ENCODE measurements at regions not wholly inside any gene's neighbourhood (a gene's known extent, or its start where the extent isn't known, plus 50 kb on each side); places are given as distances from the start of the nearest gene placed in this dataset.

GRCh38 chr3:24608701-24609390 lies 114.2 kb upstream of the THRB start:
- H3K4me3 ChIP-seq (ENCODE audit: low read depth, low read length) = no peak overlapping the region
- TF ChIP-seq CTCF (IDR thresholded peaks at IDR 0.05; ENCODE audit: low read depth, low read length) = no peak

GRCh38 chr3:24614359-24614758 lies 119.7 kb upstream of the THRB start:
- no peak overlapping the region for H3K4me3 ChIP-seq (ENCODE audit: low read depth, low read length)
- no peak for TF ChIP-seq CTCF (IDR thresholded peaks at IDR 0.05; ENCODE audit: low read depth, low read length)

GRCh38 chr3:24615177-24615576 lies 120.5 kb upstream of the THRB start:
- H3K4me3 ChIP-seq (ENCODE audit: low read depth, low read length) = no peak overlapping the region
- no peak for TF ChIP-seq CTCF (IDR thresholded peaks at IDR 0.05; ENCODE audit: low read depth, low read length)

GRCh38 chr3:24616110-24616829 lies 121.6 kb upstream of the THRB start:
- TF ChIP-seq CTCF (IDR thresholded peaks at IDR 0.05; ENCODE audit: low read depth, low read length) = no peak

GRCh38 chr3:24622138-24622537 lies 127.5 kb upstream of the THRB start:
- no peak for TF ChIP-seq CTCF (IDR thresholded peaks at IDR 0.05; ENCODE audit: low read depth, low read length)
- H3K4me3 ChIP-seq (ENCODE audit: low read depth, low read length) = no peak overlapping the region

More at GRCh38 chr3:24616110-24616829, 121.6 kb upstream of the THRB start:
- no peak overlapping the region for H3K4me3 ChIP-seq (ENCODE audit: low read depth, low read length)

- TF ChIP-seq CTCF (IDR thresholded peaks at IDR 0.05; ENCODE audit: low read depth, low read length) = no peak
- no peak overlapping the region for H3K4me3 ChIP-seq (ENCODE audit: low read depth, low read length)
These were observed 128.1 kb upstream of the THRB start for GRCh38 chr3:24622696-24623225.

GRCh38 chr3:24623657-24624056 lies 129.0 kb upstream of the THRB start:
- TF ChIP-seq CTCF (IDR thresholded peaks at IDR 0.05; ENCODE audit: low read depth, low read length) = no peak
- H3K4me3 ChIP-seq (ENCODE audit: low read depth, low read length) = no peak overlapping the region

Data from WI38 (cell line).